Hematopoietic multipotent progenitor cell treated with erythropoietin and hydrocortisone succinate and interleukin-3 and kit ligand, for 8 days (in vitro differentiated cells): ENCODE measurements at regions not wholly inside any gene's neighbourhood (a gene's known extent, or its start where the extent isn't known, plus 50 kb on each side); places are given as distances from the start of the nearest gene placed in this dataset.
A peak's percentile ranks its signal among the peaks of the same experiment; 100 is the strongest.

Source experiments
- DNase-seq: peaks from one replicate; pipeline ENCODE4 v3.0.0-alpha.2; 2015

DNA sequence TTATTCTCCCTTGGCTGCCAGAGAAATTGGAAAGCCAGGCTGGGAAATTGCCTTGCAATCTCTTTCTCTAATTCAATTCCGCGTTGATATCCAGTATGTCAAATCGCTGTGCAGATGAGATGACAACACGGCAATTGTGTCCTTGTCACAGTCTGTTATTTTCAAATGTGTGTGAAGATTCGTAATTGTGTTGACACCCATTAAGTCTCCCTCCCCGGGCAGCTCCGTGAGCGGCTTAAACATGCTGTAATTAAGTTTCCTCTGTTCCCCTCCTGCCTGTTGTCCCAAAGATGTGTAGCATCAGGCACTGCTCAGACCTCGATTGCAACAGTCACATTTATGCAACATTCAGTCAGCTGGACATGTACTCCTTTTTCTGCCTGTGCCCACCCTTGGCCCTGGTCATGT is 209.5 kb downstream of the LPIN1 start:
- no peak for DNase-seq

DNA sequence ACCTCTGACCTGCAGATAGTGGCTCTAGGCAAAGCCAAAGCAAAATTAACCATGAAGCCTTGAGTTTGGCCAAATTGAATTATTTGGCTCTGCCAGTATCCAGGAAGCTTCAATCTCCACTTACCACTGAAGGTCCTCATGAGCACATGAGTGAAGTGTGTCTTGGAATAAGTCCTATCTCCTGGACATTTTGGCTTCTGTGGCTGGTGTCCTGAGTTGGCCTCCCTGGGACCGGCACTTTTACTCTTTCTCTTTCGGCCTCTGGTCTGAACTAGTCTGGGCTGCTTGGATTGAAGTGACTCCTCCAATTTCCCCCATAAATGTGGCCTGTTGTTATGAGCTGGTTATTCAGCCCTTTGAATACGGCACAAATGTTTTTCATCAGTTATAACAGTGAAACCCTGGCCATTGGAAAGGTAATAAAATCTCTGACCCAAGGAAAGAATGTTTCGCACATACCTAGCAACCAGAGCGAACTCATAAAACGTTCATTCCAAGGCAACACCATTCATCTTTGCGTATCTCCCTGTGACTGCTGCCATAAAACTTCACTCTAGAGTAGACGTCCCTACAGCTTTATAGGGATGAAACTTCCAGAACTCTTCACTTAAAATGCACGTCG is 216.4 kb downstream of the LPIN1 start:
- DNase-seq = no peak

DNA sequence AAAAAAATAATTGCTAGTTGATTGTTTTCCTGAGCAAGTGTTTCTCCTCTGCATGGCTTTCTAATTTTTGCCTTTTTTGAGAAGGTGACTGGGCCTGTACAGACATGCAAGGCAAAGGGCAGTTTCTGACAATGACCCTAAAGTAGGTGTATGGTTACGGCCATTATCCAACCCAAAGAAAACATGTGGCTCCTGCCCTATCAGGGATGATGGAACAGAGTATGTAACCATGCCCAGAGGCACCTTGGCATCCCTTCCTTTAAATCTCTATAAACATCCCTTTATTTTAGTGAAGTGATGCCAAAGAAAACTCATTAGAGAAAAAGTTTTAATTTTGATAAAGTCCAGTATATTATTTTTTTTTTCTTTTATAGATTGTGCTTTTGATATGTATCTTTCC is 217.5 kb downstream of the LPIN1 start:
- DNase-seq = no peak

DNA sequence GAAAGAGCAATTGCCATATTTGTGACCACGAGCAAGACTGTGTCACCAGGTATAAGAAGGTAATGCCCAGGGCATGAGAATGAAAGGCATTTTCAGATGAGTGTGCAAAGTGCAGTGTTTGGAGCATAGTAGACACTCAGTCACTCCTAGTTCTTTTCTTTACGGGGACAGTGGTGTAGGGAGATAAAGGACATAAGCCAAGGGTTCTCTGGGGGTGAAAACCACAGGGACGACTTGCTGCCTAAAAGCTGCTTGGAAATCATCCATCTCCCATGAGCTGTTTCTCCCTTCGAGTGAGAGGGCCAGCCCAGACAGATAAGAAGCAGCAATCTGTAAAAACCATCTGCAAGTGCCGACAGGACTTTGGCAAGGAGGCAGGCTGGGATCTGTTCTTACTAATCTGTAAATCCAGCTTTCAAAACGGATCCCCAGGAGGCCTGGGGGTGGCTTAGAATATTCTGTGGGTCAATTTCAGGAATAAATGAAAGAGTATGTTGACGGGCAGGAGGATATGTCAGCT is 221.6 kb downstream of the LPIN1 start:
- peak; percentile 100 for DNase-seq

DNA sequence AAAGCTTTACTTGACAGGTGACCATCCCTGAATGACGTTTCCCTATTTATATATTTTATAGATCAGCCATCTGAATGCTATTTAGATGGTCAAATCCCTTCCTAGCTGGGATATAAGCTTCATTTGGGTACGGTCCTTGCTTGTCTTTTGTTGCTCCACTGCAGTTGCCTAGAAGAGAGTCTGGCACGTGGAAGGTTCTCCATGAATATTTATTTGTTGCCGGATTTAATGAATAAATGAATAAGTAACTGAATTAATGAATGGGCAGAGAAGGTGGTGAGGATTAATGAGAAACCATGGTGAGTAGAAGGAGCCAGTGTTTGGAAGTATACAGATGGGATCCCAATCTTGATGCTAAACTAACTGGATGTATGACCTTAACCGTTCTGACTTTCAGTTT is 222.1 kb downstream of the LPIN1 start:
- DNase-seq = no peak

DNA sequence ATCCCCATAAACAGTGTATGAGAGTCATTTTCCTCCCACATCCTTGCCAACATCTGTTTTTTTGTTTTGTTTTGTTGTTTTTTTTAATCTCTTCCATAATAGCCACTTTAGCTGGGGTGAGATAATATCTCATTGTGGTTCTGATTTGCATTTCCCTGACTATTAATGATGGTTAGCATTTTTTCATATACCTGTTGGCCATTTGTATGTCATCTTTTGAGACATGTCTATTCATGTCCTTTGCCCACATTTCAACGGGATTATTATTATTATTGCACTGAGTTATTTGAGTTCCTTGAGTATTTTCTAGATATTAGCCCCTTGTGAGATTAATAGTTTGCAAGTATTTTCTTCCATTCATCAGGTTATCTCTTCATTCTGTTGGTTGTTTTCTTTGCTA is 223.3 kb downstream of the LPIN1 start:
- no peak for DNase-seq

DNA sequence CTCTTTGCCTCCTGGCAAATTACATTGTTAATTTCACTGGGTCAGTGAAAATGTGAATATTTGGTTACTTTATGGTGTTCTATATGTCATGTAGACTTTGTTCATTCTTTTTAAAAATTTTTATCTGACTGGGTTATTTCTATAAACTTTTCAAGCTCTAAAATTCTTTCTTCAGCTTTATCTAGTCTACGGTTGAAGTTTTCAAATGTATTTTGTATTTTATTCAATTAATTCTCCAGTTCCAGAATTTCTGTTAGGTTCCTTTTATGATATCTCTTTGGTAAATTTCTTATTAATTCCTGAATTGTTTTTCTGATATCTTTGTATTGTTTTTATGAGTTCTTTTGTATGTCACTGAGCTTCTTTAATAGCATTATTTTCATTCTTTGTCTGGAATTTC is 228.1 kb downstream of the LPIN1 start:
- no peak for DNase-seq

DNA sequence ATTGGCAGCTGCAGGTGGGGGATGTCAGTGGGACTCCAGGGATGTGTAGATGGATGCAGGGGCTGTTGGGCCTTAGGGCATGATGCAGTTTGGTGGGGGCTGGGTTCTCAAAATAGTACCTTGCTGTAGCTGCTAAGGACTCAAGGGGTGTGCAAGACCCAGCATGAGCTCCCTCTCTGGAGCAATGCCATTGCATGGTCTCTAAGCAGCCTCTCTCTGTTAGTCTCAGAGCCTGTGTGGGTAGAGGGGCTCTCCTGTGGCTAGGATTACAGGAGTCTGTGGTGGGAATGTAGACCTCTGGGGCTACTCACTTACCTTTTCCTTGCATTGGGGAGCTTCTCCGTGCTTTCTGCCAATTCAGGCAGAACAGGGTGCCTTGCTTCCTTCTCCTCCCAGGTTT is 228.9 kb downstream of the LPIN1 start:
- DNase-seq = no peak

DNA sequence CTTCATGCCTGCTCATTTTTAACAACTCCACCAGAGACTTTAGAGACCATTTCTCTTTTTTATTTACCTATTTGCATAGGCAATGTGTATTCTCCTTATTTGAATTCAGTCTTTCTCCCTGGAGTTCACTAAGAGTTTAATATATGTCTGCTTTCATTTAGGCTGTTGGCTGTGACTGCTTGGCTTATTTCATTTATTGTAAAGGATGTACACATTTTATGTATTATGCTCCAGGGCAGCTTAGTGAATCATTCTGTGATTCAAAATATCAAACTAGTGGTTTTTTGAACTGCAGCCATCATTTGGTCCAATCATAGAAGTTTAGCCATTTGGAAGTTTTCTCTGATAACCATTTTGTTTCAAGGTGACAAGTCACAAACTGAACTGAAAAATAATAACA is 229.6 kb downstream of the LPIN1 start:
- DNase-seq = no peak

DNA sequence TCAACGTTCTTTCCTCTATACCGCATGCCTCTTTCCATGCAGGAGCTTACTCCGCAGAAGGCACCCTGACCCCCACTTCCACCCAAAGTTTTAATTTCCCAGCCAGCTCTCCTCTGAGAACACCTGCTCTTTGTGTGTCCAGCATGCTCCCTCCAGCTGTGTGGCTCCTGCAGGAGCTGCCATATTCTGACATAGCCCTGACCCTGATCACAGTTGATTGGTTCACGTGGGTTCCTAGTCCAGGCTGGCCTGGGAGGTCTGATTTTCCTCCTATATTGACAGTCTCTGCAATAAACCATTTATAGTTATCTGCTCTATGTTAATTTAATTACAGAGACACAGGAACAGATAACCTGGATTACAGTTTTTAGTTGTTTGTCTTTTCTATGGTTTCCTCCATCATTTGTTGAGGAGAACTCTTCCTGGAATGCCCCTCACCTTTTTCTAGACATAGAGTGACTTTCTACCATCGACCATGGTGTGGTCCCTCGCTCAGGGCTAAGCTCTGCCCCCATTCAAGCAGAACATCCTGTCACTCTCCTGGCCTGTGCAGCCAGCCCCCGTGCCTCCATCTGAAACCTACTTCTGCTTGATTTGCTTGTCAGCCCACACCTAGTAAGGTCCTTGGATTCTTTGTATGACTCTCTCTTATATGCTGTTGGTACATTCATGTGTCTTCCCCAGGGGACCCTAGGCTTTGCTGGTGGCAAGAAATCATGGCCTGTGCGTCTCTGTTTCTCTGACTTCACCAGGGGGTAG is 231.5 kb downstream of the LPIN1 start:
- no peak for DNase-seq

DNA sequence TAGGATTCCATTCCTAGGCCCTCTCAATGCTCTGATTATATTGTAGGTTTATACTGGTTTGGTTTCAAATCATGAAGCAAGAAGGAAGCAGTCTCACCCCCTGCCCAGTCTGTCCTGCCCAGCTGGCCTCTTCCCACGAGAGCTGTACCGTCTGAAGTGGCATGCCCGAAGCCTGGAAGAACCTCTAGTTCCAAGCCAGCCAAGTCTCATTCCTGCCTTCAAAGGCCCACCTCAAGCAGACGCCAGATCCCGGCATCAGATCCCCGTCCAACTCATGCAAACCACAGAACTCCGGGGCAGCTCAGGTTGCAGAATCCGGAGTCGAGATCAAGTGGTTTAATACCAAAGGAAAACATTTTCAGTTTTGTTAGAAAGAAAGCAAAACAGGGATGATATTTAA is 234.4 kb downstream of the LPIN1 start:
- no peak for DNase-seq

DNA sequence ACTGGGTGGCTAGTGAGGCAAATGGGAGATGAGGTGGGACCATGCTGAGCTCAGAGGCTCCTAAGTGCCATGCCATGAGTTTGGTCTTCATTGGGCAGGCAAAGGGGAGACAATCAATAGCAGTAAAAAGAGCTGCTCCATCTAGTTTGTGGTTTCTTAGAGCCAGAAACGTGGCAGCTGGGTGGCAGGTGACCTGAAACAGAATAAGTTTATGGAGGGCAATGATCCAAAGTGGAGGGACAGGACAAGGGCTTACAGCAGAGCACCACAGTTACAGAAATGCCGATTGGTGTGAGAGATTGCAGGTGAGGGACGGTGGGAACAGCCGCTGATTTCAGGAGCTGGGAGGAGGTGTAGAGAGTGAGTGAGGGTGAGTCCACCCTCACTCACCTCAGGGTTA is 237.0 kb downstream of the LPIN1 start:
- no peak for DNase-seq

DNA sequence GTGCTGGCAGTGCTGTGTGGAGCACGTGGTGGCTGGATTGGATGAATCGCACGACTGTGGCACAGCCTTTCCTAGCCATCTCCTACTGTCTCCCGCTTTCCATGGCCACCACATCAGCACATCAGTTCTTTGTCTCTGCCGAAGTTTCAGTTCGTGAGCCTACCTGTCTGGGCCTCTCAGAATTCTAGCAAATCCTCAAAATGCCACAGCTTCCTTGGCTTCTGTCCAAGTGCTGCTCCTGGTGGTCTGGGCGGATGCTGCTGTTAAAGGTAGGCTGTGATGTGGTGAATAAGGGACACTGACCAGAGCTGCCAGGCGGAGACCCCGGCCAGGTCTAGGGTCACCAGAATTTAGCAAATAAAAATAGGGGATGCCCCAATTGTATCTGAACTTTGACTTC is 237.4 kb downstream of the LPIN1 start:
- no peak for DNase-seq

DNA sequence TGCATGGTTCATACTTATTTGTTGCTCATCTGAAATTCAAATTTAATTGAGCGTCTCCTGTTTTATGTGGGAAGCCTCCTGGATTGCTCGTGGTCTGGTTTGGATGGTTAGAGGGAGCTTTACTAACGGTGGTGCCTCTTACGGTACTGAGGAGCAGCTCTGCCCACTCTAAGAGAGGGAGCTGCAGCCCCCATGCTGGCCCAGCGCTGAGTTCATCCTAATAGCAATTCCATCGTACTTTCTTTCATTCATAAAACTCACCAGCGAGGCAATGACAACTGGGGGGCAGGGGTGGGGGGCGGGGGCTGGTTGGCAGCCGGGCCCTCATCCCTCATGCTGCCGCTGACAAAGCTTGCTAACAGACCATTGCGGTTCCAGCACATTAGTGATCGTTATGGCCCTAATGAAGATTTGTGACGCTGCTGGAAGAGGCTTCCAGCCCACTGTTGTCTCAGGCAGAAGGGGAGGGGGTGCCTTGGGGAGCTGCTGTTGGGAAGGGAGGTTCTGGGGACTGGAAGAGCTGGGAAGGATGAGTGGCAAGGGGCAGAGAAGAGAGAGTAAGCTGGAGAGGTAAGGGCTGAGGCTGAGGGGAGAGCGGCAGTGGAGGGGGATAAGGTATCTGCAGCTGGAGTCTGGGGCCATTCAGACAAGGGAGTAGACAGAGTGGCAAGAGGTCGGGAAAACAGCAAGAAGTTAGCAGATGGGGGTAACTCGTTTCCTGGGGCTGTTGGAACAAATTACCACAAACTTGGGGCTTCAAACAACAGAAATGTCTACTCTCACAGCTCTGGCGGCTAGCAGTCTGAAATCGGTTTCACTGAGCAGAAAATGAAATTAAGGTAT is 238.1 kb downstream of the LPIN1 start:
- DNase-seq = no peak

DNA sequence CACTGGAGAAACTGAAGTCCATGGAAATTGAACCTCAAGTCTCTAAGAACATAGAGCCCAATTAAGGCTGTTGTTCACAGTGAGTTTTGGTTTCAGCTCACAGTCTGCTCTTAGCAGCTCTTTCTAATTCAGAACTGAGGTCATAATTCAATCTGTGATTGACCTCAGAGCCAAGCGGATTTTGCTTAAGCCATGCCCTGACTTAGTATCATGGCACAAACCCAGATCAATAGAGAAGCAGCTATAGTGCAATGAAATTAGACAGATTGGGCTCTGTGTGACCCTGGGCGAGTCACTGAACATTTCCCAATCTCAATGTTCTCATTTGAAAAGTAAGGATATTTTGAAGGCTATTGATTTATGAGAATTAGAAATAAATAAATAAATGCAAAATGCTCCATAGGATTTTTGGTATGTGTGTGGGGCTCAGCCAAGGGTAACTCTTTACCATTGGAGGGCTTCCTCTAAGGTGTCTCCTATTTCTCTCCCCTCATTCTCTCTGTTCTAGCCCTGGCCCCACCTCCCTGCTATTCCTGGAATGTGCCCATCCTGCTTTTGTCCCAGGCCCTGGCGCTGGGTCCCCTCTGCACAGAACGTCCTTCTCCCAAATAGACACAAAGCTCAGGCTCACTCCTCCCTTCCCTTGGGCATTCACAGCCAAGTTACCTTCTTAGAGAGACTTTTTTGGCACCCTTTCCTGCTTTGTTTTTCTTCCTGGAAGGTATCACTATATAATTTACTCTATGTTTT is 239.6 kb downstream of the LPIN1 start:
- no peak for DNase-seq

DNA sequence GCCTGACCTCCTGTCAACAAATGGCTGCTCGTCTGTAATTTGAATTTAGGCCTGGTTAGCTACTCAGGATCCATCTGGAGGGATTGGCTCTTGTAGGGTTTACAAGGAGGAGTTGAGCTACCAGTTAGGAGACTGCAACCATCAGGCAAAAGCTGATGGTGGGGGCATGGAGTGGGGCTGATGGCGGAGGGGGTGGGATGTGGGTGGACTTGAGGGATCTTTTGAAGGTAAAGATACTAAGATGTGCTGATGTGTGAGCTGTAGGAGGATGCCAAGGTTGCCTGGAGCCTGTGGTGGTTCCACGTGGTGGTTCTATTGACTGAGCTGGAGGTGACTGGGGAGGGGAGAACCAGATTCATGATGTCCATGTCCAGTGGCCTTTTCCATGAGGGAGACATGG is 240.7 kb downstream of the LPIN1 start:
- DNase-seq = no peak

DNA sequence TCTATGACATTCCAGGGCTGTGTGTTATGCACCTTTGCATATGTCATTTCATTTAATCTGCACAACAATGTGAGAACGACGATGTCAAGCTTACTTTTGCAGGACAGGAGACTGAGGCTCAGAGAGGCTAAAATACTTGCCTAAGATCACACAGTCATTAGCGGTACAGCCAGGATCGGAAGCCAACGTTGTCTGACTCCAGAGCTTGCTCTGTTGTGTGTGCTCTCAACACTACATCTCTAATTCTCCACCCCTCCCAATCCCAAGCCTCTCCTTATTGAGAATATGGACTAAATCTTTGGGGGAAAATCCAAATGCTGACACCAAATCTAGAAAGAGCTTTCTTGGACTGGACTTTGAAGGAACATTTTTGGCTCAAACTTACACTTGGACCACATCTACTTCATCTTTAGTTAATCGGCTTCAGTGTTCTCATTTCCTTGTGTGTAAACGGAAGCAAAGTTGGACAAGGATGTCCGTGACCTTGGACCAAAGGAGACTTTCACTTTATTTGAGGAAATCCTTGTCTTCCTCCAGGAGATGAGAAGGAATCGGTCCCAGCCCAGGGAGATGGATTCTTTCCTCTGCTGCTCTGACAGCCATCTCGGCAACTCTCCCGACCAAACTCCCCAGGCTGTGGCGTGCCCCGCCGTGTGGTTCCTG is 242.4 kb downstream of the LPIN1 start:
- DNase-seq = no peak

DNA sequence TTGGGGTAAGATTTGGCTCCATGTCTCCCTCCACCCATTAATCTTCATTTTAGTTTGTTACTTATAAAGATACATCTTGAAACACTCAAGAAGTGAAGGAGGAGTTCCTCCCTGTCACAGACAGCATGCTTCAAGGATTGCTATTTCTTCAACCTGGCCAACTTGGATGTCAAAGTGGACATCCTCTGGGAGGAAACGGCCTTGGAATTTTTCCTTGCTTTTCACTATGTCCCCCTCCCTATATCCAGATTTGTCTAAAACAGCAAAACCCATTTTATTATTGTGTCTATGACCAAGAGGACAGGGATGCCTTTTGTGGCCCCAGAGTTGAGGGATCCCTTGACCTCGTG is 242.9 kb downstream of the LPIN1 start:
- no peak for DNase-seq

DNA sequence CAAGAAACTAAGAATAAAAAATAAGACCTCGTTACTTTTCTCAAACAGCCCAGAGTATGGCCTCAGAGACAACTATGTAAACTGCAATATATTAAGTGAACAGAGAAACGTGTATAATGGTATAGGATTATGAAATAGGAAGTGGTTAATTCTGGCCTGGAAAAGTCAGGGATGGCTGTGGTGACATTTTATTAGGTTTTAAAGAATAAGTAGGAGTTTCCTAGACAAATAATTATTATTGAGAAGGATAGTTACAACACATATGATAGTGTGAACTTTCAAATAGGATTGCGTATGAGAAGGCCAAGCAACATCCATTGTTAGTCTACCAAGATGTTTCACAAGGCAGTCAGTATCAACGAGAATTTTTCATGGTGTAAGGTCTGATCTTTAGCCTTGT is 244.1 kb downstream of the LPIN1 start:
- no peak for DNase-seq

DNA sequence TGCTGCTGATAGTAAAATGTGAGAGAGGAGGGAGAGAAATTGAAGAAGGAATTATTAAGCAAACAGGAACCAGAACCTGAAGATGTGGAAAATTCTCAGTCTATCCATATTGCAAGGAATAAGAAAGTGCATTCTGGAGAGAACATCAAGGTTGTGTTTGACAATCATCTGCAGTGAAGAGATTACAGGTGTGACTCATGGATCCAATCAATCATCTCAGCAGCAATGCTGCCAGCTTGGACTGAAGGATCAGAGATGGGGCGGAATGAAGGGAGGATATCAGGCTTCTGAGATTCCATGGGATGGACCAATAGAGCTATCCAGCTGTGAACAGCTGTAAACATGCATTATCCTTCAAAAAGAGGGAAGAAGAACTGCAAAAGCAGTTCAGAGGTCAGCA is 247.3 kb downstream of the LPIN1 start:
- no peak for DNase-seq

DNA sequence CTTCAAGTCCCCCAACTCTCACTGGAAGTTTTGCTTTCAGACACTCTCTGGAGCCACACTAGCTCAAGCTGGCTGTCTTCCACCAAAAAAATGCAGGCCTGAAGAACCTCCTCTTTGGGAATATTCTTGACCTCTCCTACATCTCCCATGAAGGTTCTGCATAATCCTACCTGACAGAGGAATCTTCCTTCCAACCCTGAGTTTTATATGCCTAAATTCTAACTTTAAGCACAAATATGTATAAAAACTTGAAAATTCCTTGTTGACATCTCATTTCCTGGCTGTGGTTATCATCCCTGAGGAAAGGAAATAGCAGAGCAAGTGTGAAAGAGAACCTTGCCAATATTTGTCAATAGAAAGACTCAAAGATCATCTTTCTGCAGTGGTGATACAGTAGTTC is 249.0 kb downstream of the LPIN1 start:
- DNase-seq = no peak

DNA sequence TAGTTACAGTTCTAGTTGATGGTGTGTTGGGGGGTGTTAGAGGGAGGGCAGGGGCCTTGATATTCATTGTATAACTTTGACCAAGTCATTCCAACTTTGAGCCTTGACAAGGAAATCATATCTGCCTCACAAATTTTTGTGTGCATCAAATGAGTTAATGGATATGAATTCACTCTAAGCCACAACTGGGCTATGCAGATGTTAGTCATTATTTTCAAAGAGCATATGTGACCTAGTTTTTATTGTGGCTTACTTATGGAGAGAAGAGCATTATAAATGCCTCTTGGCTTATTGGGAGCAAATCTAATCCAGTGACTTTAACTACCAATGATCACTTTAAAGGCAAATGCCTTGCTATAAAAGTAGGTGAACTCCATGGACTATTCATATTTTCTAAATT is 250.2 kb downstream of the LPIN1 start:
- DNase-seq = no peak

DNA sequence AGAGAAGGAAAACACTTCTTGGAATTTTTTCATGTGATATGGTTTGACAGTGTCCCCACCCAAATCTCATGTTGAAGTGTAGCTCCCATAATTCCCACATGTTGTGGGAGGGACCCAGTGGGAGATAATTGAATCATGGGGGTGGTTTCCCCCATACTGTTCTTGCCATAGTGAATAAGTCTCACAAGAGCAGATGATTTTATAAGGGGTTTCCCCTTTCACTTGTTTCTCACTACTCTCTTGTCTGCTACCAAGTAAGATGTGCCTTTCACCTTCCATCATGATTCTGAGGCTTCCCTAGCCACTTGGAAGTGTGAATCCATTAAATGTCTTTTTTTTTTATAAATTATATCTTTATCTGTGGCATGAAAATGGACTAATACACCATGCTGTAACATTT is 250.7 kb downstream of the LPIN1 start:
- no peak for DNase-seq
